HepG2 (cell line): ENCODE measurements at regions not wholly inside any gene's neighbourhood (a gene's known extent, or its start where the extent isn't known, plus 50 kb on each side); places are given as distances from the start of the nearest gene placed in this dataset.
"Not testable (repeated sequence)": the region's sequence is repeated elsewhere in the genome, so short reads cannot be mapped to it uniquely, and the experiment has no call there.

ENCODE experiments used
- ATAC-seq: fragments of 200-7000 bp; cut with Tn5 transposase; 3 replicates; pipeline ENCODE4 v1.9.1; 2020; ENCODE audit warnings: mild to moderate bottlenecking, moderate library complexity
- BruUV-seq: library from RNA; stranded (reverse); fragments of 400-500 nt; replicated peaks from 2 replicates; lab custom pipeline; 2021; lab: Mats Ljungman, UMichigan
- CTCF ChIA-PET: fragments of 300-600 bp; formaldehyde crosslinking; extraction: SDS; loops from one replicate; lab custom pipeline; 2021; ENCODE audit warnings: low total read pairs, inconsistent platforms, low intra/inter-chr PET ratio; lab: Yijun Ruan, JAX
- POLR2A ChIA-PET: fragments of 350-600 bp; sonication (Branson Sonifier 250); formaldehyde crosslinking; loops from one replicate; lab custom pipeline; 2020; ENCODE audit warnings: antibody characterized with exemption, inconsistent platforms; lab: Yijun Ruan, JAX
- DNase-seq: peaks from one replicate; pipeline ENCODE4 v3.0.0-alpha.2; 2015; ENCODE audit warnings: low spot score
- FAIRE-seq: peaks from 3 replicates; lab custom pipeline; 2011; peaks lifted over from hg19 to GRCh38; lab: Jason Lieb, UNC
- H2AFZ ChIP-seq: one replicate; pipeline ENCODE4 v1.6.1; 2011; ENCODE audit warnings: low read length, inconsistent platforms
- H3K27ac ChIP-seq: fragments of 300-600 bp; 3 replicates; pipeline ENCODE4 v1.8.0; 2011; ENCODE audit warnings: mixed run types, mild to moderate bottlenecking, mixed read lengths, low read length, inconsistent platforms; ENCODE audit not compliant: insufficient read depth; ENCODE audit errors: extremely low read length
- H3K27me3 ChIP-seq, 2 experiments: fragments of 200-600 bp in 1 of 2; 2 replicates in 1 of 2; 3 replicates in 1 of 2; pipeline versions ENCODE4 v1.6.0 to v1.8.0; 2011; ENCODE audit warnings: low read length in 2 of 2, mild to moderate bottlenecking in 2 of 2, moderate library complexity in 2 of 2, inconsistent platforms in 1 of 2; ENCODE audit not compliant: insufficient read depth in 2 of 2, control insufficient read depth in 1 of 2
- H3K36me3 ChIP-seq, 2 experiments: fragments of 200-600 bp in 1 of 2; replicated peaks in 1 of 2; 2 replicates in 1 of 2; 3 replicates in 1 of 2; pipeline versions ENCODE4 v1.5.1 to v1.8.0; 2011; ENCODE audit warnings: low read length in 2 of 2, inconsistent platforms in 1 of 2; ENCODE audit not compliant: insufficient read depth in 2 of 2, control insufficient read depth in 1 of 2
- H3K4me1 ChIP-seq: 2 replicates; pipeline ENCODE4 v1.5.1; 2012; ENCODE audit warnings: low read length, inconsistent platforms; ENCODE audit not compliant: insufficient read depth
- H3K4me2 ChIP-seq: 2 replicates; pipeline ENCODE4 v1.6.0; 2011; ENCODE audit warnings: low read depth, low read length, inconsistent platforms
- H3K4me3 ChIP-seq, 3 experiments: fragments of 200-600 bp in 1 of 3; sonication (generic), shearing (Covaris generic) in 1 of 3; replicated peaks in 1 of 3; 2 replicates each; pipeline ENCODE4 v1.5.1; 2011 to 2016; ENCODE audit warnings: low read length in 3 of 3, inconsistent platforms in 2 of 3, low read depth in 2 of 3, mild to moderate bottlenecking in 2 of 3, control low read depth in 1 of 3, mixed read lengths in 1 of 3; ENCODE audit not compliant: insufficient read depth in 1 of 3
- H3K79me2 ChIP-seq: one replicate; pipeline ENCODE4 v1.6.1; 2011; ENCODE audit warnings: low read length, inconsistent platforms; ENCODE audit not compliant: insufficient read depth
- H3K9ac ChIP-seq: 2 replicates; pipeline ENCODE4 v1.6.0; 2011; ENCODE audit warnings: mild to moderate bottlenecking, low read depth, low read length, inconsistent platforms; ENCODE audit not compliant: insufficient read depth
- H3K9me3 ChIP-seq: 2 replicates; pipeline ENCODE4 v1.5.1; 2012; ENCODE audit warnings: mild to moderate bottlenecking, low read length
- H4K20me1 ChIP-seq: 2 replicates; pipeline ENCODE4 v1.6.0; 2011; ENCODE audit warnings: inconsistent platforms, mild to moderate bottlenecking, low read length, moderate library complexity; ENCODE audit not compliant: insufficient read depth
- TRIM24 ChIP-seq: sonication (generic); formaldehyde crosslinking; IDR thresholded peaks from 2 replicates; pipeline ENCODE4 v1.8.0; 2022; ENCODE audit warnings: mild to moderate bottlenecking, missing genetic modification reagents
- ZBTB49 ChIP-seq: sonication (generic); formaldehyde crosslinking; IDR thresholded peaks from 2 replicates; pipeline ENCODE4 v1.4.0; 2020; ENCODE audit warnings: missing genetic modification reagents, borderline replicate concordance
- WGBS: methylation state at CpG from one replicate; pipeline ENCODE4 v1.1.6; 2017; ENCODE audit warnings: low lambda C conversion rate; 5-methylcytosine and 5-hydroxymethylcytosine counted together
- in situ Hi-C: cut with HindIII; loops from 2 replicates; pipeline ENCODE4 v1.10.0; 2017; ENCODE audit warnings: low pct_unique_long_range_greater_than_20kb; ENCODE audit not compliant: extremely low pct_ligation_motif_present
- intact Hi-C: fragments of 100-400 bp; cut with micrococcal nuclease; formaldehyde crosslinking; loops from one replicate; pipeline ENCODE4 v1.10.0; 2022; ENCODE audit not compliant: unreplicated experiment
- TF ChIP-seq, protein P1 (sequence below): sonication (generic); formaldehyde crosslinking; IDR thresholded peaks from 2 replicates; pipeline ENCODE4 v1.4.0; 2020; ENCODE audit warnings: missing genetic modification reagents

DNA sequence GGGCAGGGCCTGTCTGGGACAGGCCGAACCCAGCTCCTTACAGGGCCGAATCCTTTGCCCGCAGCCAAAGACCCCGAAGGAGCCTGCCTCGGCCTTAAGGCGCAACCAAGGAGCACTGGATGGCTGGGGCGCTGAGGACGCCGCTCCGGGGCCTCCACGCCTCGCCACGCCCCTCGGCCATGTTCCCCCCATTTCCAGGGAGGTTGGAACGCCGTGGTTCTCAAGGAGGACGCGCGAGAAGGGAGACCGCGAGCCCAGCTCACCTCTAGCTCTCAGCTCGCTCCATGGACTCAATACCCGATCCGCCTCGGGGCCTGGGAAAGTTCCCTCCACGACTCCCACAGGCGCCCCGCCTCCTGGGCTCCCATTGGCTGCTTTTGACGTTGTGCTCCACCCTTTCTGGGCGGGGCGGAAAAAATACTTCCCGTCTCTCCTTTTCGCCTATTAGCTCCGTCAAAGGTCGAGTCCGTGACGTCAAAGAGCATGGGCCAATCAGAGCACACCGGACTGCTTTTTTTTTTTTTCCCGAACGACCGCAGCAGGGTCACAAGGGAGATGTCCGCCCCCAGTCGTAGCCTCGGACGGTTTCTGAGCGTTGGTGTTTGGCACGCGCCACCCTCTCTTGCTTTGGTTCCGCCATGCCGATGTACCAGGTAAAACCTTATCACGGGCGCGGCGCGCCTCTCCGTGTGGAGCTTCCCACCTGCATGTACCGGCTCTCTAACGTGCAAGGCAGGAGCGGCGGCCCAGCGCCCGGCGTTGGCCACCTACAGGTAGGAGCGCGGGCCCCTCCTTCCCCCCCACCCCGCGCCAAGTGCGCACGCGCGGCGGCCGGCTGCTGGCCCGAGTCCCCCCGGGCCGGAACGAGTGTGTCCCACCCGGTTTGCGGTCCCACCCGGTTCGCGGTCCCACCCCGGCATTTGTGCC is 305.7 kb downstream of the TYW1 start (continued):
- TF ChIP-seq ZBTB49 (CRISPR knock-in tag) (peak; percentile 28; the same call in 1 of the 2 replicates), TRIM24 (no peak)
- TF ChIP-seq, protein P1, sequence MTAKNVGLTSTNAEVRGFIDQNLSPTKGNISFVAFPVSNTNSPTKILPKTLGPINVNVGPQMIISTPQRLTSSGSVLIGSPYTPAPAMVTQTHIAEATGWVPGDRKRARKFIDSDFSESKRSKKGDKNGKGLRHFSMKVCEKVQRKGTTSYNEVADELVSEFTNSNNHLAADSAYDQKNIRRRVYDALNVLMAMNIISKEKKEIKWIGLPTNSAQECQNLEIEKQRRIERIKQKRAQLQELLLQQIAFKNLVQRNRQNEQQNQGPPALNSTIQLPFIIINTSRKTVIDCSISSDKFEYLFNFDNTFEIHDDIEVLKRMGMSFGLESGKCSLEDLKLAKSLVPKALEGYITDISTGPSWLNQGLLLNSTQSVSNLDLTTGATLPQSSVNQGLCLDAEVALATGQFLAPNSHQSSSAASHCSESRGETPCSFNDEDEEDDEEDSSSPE = peak; percentile 58; the same call in 1 of the 2 replicates

DNA sequence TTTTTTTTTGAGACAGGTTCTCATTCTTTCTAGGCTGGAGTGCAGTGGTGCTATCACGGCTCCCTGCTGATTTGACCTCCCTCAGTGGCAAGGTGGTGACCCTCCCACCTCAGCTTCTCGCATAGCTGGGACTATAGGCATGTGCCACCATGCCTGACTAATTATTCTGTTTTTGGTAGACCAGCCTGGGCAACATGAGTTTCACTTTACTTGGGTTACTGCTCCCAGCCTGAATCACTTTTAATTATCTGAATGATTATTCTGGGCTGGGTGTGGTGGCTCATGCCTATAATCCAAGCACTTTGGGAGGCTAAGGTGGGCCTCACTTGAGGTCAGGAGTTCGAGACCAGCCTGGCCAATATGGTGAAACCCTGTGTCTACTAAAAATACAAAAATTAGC is 308.2 kb downstream of the TYW1 start:
- H3K9me3 ChIP-seq, ATAC-seq, DNase-seq, FAIRE-seq, POLR2A ChIA-PET, H3K9ac ChIP-seq, BruUV-seq, H4K20me1 ChIP-seq, H3K4me2 ChIP-seq, CTCF ChIA-PET, H3K4me3 ChIP-seq, H3K27me3 ChIP-seq, H3K27ac ChIP-seq, H2AFZ ChIP-seq, in situ Hi-C loops, intact Hi-C loops: not testable (repeated sequence)
- Histone ChIP-seq H3K36me3 (peaks cover 15 to 43% of the 10 kb centered on the region in 2 experiments; a peak in 4 of 5 replicates), H3K4me1 (peaks cover 16% of the 10 kb centered on the region), H3K79me2 (peaks cover 12% of the 10 kb centered on the region)
- WGBS = 94% methylated on average over 3 of the region's 3 CpGs
